Stimulated activated CD4-positive, alpha-beta T cell treated with anti-CD3 and anti-CD28 coated beads, Interleukin-2, amount 100 ng/mL, for 48 hours (primary cell): ENCODE measurements at regions not wholly inside any gene's neighbourhood (a gene's known extent, or its start where the extent isn't known, plus 50 kb on each side); places are given as distances from the start of the nearest gene placed in this dataset.

Experiments
- DNase-seq, 2 donors: peaks; one replicate each; pipeline ENCODE4 v3.0.0-alpha.2; 2020

- DNase-seq: no peak
Observed at GRCh38 chr13:99027661-99028425, 50.0 kb upstream of the DOCK9 start.

GRCh38 chr13:99028890-99029289, 51.0 kb upstream of the DOCK9 start:
- DNase-seq: peak; percentile 25 to 39

GRCh38 chr13:99029576-99029975, 51.7 kb upstream of the DOCK9 start:
- no peak for DNase-seq

- DNase-seq: no peak
Observed at GRCh38 chr13:99030326-99030725, 52.5 kb upstream of the DOCK9 start.

- DNase-seq: no peak
Observed at GRCh38 chr13:99031832-99032231, 54.0 kb upstream of the DOCK9 start.

GRCh38 chr13:99033814-99034213, 56.0 kb upstream of the DOCK9 start:
- no peak for DNase-seq

GRCh38 chr13:99034333-99035085, 56.6 kb upstream of the DOCK9 start:
- DNase-seq: no peak

- DNase-seq: no peak
Observed at GRCh38 chr13:99035715-99036114, 57.9 kb upstream of the DOCK9 start.

- no peak for DNase-seq
Observed at GRCh38 chr13:99037756-99038155, 59.9 kb upstream of the DOCK9 start.

GRCh38 chr13:99039718-99040280, 61.9 kb upstream of the DOCK9 start:
- DNase-seq: no peak

GRCh38 chr13:99040536-99041131, 62.8 kb upstream of the DOCK9 start:
- DNase-seq: no peak

GRCh38 chr13:99041337-99041736, 63.5 kb upstream of the DOCK9 start:
- no peak for DNase-seq

- DNase-seq: no peak
Observed at GRCh38 chr13:99041788-99042187, 63.9 kb upstream of the DOCK9 start.

GRCh38 chr13:99042521-99043250, 64.8 kb upstream of the DOCK9 start:
- no peak for DNase-seq

GRCh38 chr13:99043831-99044231, 66.0 kb upstream of the DOCK9 start:
- no peak for DNase-seq

- no peak for DNase-seq
Observed at GRCh38 chr13:99044764-99045163, 66.9 kb upstream of the DOCK9 start.

- DNase-seq: no peak
Observed at GRCh38 chr13:99045396-99045795, 67.5 kb upstream of the DOCK9 start.

GRCh38 chr13:99046851-99047250, 69.0 kb upstream of the DOCK9 start:
- DNase-seq: no peak

GRCh38 chr13:99050983-99051488, 73.2 kb upstream of the DOCK9 start:
- DNase-seq: no peak

GRCh38 chr13:99051768-99052455, 74.0 kb upstream of the DOCK9 start:
- no peak for DNase-seq

- DNase-seq: no peak
Observed at GRCh38 chr13:99053636-99054233, 75.9 kb upstream of the DOCK9 start.

- DNase-seq: no peak
Observed at GRCh38 chr13:99055281-99055680, 77.4 kb upstream of the DOCK9 start.
